NCI-H69 (cell line): ENCODE measurements at regions not wholly inside any gene's neighbourhood (a gene's known extent, or its start where the extent isn't known, plus 50 kb on each side); places are given as distances from the start of the nearest gene placed in this dataset.

Experiments used
- DNase-seq: peaks from one replicate; lab custom pipeline; 2025; lab: John Stamatoyannopoulos, UW

- DNase-seq: no peak
Measured at GRCh38 chr4:3704669-3705068, 61.5 kb upstream of the ADRA2C start.

DNA sequence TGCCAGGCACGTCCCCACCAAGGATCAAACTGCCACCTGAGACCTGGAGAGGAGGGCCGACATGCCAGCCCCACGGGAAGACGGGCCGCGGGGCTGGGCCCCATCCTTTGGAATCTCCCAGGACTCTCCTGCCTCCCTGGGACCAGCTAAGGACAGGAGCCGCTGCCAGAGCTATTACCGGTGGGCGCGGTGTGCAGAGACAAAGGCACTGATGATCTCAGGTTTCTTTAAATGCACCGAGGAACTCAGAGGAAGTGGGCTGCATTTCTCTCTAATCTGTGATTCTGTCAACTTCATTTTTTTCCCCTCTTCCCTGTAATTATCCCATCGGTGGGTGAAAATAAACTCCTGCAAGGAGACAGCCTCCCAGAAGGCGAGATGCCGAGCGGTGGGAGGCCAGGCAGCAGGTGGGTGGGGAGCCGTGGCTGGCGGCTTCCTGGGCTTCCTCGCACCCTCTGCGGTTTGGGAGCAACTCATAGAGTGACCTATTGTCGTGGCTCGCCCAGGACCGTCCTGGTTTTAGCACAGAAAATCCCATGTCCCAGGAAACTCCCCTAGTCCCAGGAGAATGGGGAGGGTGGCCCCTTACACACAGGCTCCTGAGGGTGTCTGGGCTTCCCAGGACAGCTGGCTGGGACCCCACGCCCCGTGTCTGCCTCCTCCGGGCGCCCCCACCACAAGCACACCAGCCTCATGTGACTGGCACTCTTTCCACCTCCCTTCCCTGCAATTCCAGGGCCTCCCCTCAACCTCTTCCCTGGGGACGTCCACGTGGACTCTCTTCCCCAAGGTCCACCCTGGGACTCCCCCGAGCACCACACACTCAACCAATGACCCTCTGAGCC is 62.3 kb upstream of the ADRA2C start:
- DNase-seq: peak; percentile 65

GRCh38 chr4:3703343-3703676 is 62.9 kb upstream of the ADRA2C start:
- DNase-seq: no peak

- no peak for DNase-seq
Measured at GRCh38 chr4:3702561-3703221, 63.5 kb upstream of the ADRA2C start.

DNA sequence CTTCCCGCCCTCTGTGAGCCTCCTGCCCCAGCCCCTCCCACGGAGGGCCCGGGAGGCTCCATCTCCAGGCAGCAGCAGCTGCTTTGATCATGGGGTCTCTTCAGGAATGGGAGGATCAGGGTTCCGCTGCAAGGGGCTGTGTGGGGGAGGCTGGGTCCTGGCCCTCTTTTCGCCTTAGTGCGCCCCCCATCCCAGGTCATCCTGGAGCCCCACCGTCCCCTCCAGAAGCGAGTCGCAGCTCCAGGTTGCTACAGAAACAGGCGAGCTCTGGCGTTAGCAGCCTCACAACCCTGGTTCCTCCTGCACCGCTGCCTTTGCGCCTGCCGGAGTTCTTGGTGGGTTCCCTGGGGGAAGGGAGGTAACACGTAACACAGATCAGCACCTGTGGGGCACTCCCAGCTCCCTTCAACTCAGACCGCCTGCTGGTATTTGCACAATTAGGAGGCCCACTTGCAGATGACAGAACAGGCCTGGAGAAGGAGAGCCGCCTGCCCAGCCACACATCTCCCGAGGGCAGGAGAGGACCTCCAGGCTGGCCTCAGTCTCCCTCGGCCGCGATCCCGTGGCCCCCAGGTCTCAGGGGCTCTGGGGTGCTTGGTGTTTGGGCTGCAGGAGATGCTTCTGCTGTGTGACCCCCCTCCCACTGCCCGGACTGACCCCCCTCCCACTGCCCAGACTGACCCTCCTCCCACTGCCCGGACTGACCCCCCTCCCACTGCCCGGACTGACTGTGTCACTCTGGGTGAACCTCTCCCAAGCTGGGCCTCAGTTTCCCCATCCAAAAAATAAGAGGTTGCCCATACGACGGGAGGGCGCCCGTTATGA is 64.2 kb upstream of the ADRA2C start:
- DNase-seq: no peak

DNA sequence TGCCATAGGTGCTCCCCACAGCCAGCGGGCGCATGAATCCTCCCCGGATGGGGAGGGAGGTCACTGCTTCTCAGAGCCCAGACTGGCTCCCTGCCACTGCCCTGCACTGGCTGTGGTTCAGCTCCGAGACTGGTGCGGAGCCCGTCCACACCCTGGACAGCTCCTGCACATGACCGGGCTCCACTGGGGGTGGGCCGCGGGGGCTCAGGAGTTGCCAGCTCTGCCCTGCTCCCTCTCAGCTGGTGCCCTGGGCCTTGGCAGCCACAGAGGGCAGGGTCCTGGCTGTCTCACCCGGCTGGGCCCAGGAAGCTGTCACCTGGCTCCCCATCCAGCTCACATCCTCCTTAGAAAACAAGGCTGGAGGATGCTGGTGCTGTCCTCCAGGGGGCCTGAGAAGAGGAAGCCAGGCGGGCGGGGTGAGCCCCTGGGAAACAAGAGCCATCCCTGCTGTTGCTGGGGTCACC is 64.9 kb upstream of the ADRA2C start:
- no peak for DNase-seq

DNA sequence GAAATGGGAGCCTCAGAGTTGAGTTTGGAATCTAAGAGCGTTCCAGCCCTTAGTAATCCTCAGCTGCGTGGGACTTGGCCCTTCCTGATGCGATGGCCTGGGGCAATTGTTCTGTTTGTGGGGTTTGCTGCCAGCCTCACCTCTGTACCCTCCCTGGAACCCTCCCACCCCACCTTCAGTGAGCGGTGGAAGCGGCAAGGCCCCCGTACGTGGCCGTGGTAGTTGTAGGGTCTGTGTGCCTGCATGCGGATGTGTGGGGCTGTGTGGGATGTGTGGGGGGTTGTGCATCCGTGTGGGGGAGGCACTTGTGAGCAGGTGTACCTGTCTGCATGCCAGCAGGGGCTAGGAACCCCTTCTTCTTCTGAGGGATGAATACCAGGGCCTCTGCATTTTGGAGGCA is 65.4 kb upstream of the ADRA2C start:
- no peak for DNase-seq

GRCh38 chr4:3700223-3700622 is 66.0 kb upstream of the ADRA2C start:
- no peak for DNase-seq

DNA sequence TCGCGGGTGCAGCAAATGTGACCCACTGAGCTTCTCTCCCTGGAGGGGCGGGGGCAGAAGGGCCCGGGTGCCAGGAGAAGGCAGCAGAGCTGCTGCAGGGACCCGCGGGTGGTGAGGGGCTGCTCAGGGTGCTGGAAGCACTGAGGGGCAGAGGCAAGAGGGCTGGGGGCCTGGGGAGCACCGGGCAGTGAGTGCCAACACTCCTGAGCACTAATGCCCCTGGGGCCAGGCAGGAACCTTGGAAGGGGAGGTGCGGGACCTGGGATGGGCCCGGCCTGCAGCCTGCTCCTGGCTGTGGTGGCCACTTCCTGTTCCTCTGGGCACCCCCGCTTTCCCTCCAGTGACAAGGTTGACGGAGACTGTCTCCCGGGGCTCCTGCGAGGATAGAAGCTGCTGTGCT is 66.5 kb upstream of the ADRA2C start:
- DNase-seq: no peak

GRCh38 chr4:3699261-3699660 is 66.9 kb upstream of the ADRA2C start:
- DNase-seq: no peak

GRCh38 chr4:3697033-3697432 is 69.2 kb upstream of the ADRA2C start:
- DNase-seq: no peak

DNA sequence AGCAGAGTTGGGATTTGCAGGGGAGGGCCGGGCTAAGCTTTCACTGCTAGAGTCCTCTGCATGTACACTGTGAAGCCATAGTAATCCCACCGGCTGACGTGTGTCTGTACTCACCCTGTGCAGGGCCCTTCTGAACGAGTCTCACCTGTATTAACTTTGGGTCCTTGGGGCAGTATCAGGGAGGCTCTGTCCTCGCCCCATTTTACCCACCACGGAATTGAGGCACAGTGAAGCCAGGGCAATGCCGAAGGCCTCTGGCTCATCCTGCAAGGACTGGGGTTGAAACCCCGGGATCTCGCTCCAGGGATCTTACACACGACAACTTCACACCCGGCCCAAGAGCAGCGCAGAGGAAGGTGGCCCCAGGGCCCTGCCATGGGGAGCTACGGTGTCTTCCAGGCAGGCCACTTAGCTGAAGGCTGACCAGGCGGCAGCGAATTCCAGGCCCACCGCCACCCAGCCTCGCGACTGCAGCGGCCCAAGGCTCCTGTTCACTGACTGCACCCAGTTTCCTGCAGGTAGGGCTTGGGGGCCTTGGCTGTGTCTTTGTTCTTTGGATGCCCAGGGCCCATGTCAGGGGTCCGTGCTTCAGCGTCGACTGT is 75.5 kb upstream of the ADRA2C start:
- no peak for DNase-seq

DNA sequence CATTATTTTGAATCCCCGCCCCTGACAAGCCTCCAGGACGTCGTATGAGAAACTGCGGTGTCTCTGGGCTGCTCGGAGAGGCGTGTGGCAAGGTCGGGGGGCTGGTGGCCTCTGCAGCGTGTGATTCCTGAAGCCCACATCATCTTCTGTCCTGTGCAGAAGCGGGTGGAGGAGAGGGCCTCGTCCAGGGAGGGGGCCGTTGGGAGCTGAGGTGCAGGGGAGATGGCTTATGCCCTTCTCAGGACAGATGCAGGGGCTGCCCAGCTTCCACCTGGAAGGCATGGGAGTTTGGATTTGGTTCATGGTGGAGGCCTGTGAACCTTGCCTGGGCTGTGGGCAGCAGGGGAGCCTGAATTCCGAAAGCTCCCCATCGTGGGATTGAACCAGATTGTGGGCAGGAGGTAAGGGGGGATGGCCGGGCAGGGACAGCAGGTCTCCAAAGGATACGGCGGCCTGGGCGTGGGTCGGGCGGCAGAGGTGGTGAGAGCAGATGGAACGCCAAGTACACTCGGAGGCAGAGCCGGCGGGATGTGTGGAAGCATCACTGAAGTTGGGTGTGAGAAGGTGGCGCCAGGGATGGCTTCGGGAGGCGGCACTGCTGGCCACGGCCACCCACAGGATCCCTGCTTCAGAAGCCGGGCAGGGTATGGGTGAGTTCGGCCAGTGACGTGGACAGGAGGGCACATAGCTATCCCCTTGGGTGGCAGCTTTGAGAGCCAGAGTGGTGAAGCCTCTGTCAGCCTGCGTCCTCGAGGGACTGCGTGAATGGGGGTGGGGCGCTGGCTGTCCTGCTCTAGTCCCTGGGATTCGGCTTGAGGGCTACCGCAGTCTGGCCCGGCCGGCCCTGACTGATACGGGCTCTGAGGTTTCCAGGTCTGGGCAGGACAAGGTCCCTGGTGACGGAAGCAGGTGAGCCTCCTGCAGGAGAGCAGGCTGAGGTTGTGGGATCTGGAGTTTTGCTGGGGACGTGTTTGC is 76.3 kb upstream of the ADRA2C start:
- no peak for DNase-seq

- DNase-seq: no peak
Measured at GRCh38 chr4:3689006-3689405, 77.2 kb upstream of the ADRA2C start.

DNA sequence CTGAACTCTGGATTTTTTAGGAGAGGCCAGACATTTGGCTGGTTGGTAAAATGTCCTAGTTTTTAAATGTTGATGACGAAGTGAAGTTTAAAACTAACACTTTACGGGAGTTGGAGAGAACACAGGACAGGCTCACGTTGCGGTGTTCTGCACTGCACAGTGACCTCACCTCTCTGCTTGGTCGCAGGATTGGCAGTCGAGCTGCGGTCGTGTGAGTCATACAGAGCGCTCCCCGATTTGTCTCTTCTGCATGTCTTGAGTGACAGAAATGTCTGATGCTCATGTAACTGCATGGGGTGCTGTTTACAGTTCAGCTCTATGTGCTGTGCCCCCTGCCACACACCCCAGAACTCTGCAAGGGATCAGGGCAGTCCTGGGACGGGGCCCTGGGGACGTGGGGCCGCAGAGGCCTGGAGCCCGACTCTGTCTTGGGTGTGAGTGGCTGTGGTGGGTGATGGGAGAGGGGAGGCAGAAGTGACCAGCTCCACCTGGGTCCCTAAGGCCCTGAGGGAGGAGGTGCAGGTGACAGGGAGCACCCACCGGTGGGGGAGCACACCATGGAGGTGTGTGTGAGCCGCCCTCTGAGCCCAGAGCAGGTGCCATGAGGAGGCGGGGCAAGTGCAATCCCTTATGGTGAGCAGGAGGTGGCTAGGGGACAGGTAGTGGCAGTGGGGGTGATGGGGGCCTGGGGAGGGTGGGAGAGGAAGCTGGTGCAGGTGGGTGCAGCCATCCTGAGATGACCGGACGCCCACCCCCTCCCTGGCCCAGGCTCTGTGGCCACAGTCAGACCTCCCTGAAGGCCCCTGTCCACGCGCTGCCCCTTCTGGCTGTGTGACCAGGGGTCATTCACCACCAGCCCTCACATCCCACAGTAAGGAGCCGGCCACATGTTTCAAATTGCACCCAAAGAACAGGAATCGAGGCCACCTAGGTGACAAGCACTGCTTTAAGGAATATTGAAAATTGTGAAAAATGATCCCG is 77.9 kb upstream of the ADRA2C start:
- no peak for DNase-seq

- no peak for DNase-seq
Measured at GRCh38 chr4:3687538-3687937, 78.6 kb upstream of the ADRA2C start.

DNA sequence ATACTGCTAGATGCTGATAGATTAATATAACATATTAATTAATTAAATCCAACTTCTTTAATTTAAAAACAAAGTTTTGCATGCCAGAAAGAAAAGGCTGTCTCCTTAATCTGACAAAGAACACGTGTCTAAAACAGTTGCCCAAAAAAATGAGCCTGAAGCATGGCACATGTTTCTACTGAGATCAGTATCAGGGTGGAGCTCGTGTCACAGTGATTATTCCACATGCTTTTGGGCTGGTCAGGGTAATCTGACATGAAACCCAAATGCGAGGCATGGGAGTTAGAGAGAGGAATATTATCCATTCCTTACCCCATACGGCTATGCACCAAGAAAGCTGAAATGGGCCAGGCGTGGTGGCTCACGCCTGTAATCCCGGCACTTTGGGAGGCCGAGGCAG is 79.4 kb upstream of the ADRA2C start:
- DNase-seq: no peak

DNA sequence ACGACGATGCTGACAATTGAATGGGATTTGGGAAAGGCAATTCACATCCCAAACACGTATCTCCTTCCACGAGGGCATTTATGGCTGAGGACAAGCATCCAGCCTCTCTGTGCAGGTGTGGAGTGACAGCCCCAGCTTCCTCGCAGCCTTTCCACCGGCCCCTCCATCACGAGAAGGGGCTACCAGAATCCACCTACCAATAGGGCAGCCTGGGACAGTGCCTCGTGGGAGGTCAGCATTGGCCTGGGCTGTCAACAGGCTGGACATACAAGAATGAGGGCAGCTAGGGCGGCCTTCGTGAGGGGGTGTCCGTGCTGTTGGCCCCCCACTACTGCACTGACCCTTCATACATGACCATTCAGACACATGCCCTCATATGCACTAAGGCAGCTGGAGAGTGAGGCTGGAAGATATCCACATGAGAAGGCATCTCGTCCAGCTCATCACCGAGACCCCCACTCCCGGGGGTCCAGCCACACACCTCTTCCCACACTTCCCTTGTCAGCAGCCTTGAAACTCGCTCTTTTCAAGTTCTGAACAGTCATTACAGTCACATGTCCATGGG is 81.0 kb upstream of the ADRA2C start:
- DNase-seq: no peak

DNA sequence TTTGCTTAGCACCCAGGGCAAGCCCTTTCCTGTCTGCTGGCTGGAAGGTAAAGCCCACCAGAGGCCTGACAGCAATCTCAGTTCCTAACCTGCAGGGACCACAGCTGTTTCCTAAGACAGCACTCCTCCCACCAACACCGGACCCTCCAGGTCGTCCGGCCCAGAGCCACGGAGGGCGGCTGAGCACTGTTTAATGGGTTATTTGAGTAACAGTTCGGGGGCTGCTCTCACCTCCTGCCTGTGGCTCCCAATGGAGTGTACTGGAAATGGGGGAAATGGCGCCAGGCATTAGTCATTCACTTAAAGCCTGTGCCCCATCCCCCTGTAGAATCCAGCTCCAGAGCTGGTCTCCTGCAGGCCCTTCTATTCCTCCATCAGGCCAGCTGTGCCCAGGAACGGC is 81.6 kb upstream of the ADRA2C start:
- DNase-seq: no peak
